GM18868 (cell line): ENCODE measurements at regions not wholly inside any gene's neighbourhood (a gene's known extent, or its start where the extent isn't known, plus 50 kb on each side); places are given as distances from the start of the nearest gene placed in this dataset.
"Not testable (repeated sequence)": the region's sequence is repeated elsewhere in the genome, so short reads cannot be mapped to it uniquely, and the experiment has no call there.

Experiments used
- ATAC-seq: cut with Tn5 transposase; IDR thresholded peaks from one replicate; pipeline ENCODE4 v1.9.1; 2021; ENCODE audit warnings: mild to moderate bottlenecking, moderate library complexity; ENCODE audit not compliant: unreplicated experiment

DNA sequence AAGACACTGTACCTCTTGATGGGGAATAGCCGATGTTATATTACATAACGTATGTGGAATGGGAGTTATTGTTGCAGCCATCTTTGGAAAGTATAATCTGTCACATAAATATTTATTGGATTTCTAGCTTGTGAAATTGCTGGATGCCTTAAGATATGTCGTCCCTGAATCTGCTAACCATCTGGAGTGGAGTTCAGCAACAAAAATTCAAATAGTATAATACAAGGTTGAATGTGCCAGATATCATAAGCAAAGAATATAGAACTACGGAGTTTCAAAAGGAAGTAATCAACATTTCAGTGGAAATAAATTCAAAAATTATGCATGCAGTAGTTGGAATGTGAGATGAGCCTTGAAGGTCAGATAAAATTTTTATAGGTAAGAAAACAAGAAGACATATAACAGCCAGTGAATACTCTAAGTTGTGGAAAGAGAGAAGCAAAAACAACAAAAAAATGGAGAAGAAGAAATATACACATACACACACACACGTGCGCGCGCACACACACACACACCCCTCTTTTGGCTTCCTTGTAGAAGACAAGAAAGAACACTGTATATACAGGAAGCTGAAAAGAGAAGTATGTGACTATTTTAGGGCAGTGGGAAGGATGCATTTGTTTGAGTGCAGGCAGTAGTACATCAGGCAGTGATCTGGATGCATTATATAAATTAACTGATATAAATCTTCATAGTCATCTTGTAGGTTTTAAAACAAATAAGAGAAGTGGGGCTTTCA, 516.7 kb downstream of the KCNT2 start:
- ATAC-seq, result no peak

DNA sequence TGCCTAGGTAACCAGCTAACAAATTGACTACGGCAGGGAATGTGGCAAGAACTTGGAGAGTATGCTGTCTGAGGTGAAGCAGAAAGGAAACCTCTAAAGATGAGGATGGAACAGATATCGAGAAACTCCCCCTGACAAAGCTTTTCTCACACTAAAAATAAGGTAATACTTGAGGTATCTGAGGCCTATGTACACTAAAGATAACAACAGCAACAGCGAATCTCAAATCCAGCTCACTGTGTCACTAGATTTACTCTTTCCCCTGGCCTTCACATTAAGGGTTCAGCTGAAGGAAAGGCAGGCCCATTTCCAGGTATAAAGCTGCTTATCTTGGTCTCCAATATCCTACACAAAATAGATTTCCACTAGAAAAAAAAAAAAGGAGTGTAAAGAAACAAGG, 518.0 kb downstream of the KCNT2 start:
- no peak for ATAC-seq

DNA sequence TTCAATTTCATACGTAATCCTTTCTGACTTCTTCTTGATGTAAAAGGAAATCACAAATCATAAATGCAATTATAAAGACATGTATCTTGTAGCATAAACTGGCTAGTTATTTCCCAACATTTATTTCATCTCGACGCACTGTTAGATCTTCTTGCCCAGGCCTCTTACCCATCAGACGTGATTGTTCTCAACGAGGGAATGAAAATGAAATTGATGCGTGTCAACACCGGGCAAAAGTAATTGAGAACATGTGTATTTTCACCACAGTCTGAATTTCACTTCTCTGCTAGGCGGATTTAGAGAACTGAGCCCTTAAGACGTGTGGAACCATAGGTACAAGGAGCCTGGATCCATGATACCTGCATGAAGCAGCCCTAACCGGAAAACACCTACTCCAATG, 519.7 kb downstream of the KCNT2 start:
- no peak for ATAC-seq

DNA sequence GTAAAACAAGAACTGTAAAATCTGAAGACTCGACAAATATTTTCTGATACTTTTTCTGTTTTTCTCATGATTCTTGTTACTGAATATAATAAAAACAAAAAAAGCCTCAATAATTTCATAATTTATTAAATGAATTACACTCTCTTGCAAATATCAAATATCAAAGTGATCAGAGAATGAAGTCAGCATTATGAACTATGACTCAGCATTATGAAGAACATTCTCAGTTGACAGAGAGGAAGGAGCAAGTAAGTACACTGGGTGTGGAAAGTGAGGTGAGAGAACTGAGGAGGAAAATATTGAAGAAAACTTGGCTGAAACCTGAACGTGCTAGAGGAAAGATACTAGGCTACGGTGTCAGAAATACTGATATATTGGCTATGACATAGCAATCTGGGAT, 529.5 kb downstream of the KCNT2 start:
- no peak for ATAC-seq

DNA sequence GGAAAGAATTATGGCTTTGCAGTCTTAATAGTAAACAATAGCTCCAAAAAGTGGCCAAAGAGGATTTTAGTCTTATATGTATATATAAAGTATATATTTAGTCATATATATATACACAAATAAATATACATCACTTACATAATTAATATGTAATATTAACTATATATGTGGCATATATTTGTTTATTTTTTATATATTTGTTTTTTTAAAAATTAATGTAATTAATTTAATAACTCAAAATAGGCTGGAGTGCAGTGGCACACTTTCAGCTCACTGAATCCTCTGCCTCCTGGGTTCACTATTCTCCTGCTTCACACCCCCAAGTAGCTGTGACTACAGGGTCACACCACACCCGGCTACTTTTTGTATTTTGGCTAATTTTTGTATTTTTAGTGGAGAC, 532.6 kb downstream of the KCNT2 start:
- ATAC-seq, result no peak

- no peak for ATAC-seq
Observed at GRCh38 chr1:196074182-196074581, 534.1 kb downstream of the KCNT2 start.

DNA sequence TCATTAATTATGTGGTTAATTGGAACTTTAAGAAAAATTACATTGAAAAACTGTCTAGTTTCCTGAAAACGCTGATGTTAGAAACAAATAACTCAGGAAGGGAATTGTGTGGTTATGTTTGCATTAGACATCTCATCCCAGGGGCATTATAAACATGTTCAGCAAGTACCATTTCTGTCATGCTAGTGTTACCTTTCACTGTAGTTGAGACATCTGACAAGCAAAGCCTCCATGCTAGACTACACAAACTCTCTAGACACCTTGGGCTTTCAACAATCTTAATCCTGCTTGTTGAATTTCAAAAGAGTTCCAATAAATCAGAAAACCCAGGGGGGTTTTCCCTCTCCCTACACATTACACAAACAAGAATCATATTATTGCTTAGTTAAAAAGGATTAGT, 536.8 kb downstream of the KCNT2 start:
- ATAC-seq, result no peak

DNA sequence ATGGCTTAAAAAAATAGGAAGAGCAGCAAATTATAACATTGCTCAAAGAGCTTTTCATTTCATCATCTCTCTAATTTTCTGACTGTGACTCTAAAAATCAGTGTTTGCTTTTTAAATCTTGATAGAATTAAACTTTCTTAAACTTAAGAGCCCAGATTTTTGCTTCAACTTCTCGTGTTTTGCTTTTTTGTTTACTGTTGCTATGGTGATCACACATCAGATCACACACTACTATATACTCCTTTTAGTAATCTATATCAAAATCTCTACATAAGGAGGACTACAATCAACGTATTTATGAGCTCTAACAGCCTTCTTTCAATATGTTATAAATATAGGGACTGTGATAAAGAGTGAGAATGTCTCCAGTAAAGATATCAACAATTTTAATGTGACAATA, 537.3 kb downstream of the KCNT2 start:
- no peak for ATAC-seq

- ATAC-seq, result no peak
Observed at GRCh38 chr1:196063952-196064351, 544.3 kb downstream of the KCNT2 start.

DNA sequence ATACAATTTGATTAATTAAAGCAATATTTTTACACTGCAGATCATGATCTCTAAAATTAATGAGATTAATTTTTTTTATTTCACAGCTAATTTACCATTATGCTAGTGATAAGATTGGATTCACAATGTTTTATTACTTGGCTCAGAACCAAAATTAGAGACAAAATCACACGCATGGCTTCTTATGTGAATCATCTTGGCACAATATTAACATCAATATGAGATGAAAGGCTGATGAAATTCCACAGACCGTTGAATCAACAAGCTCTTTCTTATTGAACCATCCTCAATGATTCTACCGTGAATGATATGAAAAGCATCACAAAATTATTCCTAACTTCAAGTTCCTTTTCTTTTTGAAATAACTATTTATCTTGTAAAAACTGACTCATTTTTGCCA, 544.9 kb downstream of the KCNT2 start:
- no peak for ATAC-seq

- ATAC-seq, result no peak
Observed at GRCh38 chr1:196060539-196060938, 547.7 kb downstream of the KCNT2 start.

GRCh38 chr1:196059210-196059609, 549.0 kb downstream of the KCNT2 start:
- no peak for ATAC-seq

- ATAC-seq, result no peak
Observed at GRCh38 chr1:196056966-196057365, 551.3 kb downstream of the KCNT2 start.

GRCh38 chr1:196049407-196049806, 558.8 kb downstream of the KCNT2 start:
- no peak for ATAC-seq

GRCh38 chr1:196043268-196043667, 565.0 kb downstream of the KCNT2 start:
- no peak for ATAC-seq

- no peak for ATAC-seq
Observed at GRCh38 chr1:196034080-196034706, 574.0 kb downstream of the KCNT2 start.

DNA sequence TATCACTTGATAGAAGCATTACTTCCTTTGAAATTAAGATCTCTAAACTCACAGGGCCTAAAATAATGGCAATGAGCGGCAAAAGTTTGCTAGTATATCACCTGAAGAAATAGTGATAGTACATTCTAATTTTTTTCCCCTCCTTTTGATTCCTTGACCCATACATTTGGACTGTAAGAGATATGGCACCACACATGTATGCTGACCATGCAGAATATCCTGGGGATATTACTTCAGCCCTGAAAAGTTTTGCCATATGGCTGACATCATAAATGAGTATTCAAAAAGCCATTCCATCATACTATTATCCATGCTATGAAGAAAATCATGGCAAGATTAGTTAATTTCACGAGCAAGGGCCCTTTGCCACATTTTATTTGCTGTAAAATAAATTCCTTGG, 576.9 kb downstream of the KCNT2 start:
- not testable (repeated sequence) for ATAC-seq

- no peak for ATAC-seq
Observed at GRCh38 chr1:196030455-196030854, 577.8 kb downstream of the KCNT2 start.

- ATAC-seq, result no peak
Observed at GRCh38 chr1:196029410-196029809, 578.8 kb downstream of the KCNT2 start.

DNA sequence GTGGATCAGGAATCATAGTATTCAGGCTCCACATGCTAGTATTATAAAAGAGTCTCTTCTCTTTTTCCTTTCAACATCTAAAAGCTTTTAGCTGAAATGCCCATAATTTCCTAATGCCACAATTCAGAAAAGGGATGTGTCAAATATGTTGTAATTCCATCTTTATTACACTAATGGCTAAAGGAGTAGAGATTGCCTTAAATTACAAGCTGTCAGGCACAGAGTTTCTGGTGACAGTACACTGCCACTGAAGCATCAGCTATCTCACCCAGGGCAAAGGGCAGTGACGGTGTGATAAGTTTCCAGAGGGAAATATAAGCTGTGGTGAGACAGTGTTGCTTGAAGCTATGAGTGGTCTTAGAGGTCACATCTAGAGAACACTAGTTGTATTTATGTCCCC, 581.1 kb downstream of the KCNT2 start:
- ATAC-seq, result no peak

GRCh38 chr1:196021174-196021573, 587.1 kb downstream of the KCNT2 start:
- ATAC-seq, result not testable (repeated sequence)

DNA sequence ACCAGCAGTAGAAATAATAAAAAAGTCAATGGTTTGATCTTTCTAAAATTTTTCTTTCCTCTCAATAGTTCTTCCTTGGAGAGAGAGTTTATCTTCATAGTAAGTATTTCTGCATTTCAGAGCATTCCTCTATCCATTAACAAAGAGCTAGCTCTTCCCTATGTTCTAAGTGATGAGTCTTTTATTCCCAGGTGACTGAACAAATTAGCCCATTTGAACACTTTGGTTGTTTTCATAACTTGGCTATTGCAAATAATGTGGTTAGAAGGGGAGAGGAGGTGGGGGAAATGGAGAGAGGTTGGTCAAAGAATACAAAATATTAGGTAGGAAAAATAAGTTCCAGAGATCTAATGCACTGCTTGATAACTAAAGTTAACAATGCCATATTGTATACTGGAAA, 598.9 kb downstream of the KCNT2 start:
- no peak for ATAC-seq

DNA sequence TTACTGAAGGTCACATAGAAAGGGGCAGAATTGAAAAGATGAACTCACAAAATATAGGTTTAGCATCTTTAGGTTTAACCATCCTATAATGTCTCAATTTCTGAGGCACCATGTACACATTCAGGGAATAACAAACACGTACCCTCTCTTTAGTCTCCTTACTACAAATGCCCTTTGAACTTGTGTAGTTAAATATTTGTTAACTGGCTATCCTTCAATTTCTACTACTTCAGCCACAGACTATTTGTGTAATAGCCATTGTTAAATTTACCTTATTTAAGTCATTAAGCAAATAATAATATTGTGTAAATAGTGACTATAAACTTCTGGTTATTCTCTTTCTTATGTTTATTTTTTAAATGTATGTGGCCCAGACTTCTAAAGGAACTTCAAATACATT, 600.5 kb downstream of the KCNT2 start:
- ATAC-seq, result no peak
